Keratinocyte (primary cell): ENCODE measurements at regions not wholly inside any gene's neighbourhood (a gene's known extent, or its start where the extent isn't known, plus 50 kb on each side); places are given as distances from the start of the nearest gene placed in this dataset.

Source experiments
- DNase-seq: peaks from one replicate; pipeline ENCODE4 v3.0.0-alpha.2; 2011; ENCODE audit warnings: low read depth, missing footprints, low spot score
- FAIRE-seq: peaks from 2 replicates; lab custom pipeline; 2011; peaks lifted over from hg19 to GRCh38; lab: Jason Lieb, UNC
- H2AFZ ChIP-seq: 2 replicates; pipeline ENCODE4 v1.6.0; 2012; ENCODE audit warnings: low read length, control low read depth, inconsistent platforms; ENCODE audit not compliant: control insufficient read depth
- H3K27ac ChIP-seq: 2 replicates; pipeline ENCODE4 v1.5.1; 2011; ENCODE audit warnings: low read length; ENCODE audit not compliant: control insufficient read depth, insufficient read depth
- H3K27me3 ChIP-seq: 3 replicates; pipeline ENCODE4 v1.6.0; 2011; ENCODE audit warnings: low read length; ENCODE audit not compliant: control insufficient read depth, insufficient read depth; ENCODE audit errors: extremely low read depth
- H3K36me3 ChIP-seq, 2 experiments: 2 replicates in 1 of 2; 3 replicates in 1 of 2; pipeline ENCODE4 v1.5.1; 2011; ENCODE audit warnings: low read length in 2 of 2, mild to moderate bottlenecking in 1 of 2; ENCODE audit not compliant: control insufficient read depth in 2 of 2, insufficient read depth in 2 of 2; ENCODE audit errors: extremely low read depth in 1 of 2
- H3K4me1 ChIP-seq: 3 replicates; pipeline ENCODE4 v1.5.1; 2011; ENCODE audit warnings: low read length; ENCODE audit not compliant: control insufficient read depth, insufficient read depth; ENCODE audit errors: extremely low read depth
- H3K4me2 ChIP-seq: 3 replicates; pipeline ENCODE4 v1.6.0; 2011; ENCODE audit warnings: low read depth, low read length; ENCODE audit not compliant: control insufficient read depth, insufficient read depth; ENCODE audit errors: extremely low read depth
- H3K4me3 ChIP-seq, 3 experiments: fragments of 200-600 bp in 1 of 3; sonication (generic) in 1 of 3; 2 replicates in 2 of 3; 3 replicates in 1 of 3; pipeline ENCODE4 v1.5.1; 2011 to 2016; ENCODE audit warnings: low read length in 3 of 3, mild to moderate bottlenecking in 3 of 3, control low read depth in 2 of 3, inconsistent platforms in 1 of 3, low read depth in 1 of 3, mixed read lengths in 1 of 3, mixed run types in 1 of 3, moderate library complexity in 1 of 3; ENCODE audit not compliant: control insufficient read depth in 2 of 3, insufficient read depth in 2 of 3; ENCODE audit errors: extremely low read depth in 1 of 3
- H3K79me2 ChIP-seq: 2 replicates; pipeline ENCODE4 v1.6.0; 2012; ENCODE audit warnings: low read length; ENCODE audit not compliant: control insufficient read depth, insufficient read depth
- H3K9ac ChIP-seq: 3 replicates; pipeline ENCODE4 v1.6.0; 2011; ENCODE audit warnings: low read length; ENCODE audit not compliant: control insufficient read depth, insufficient read depth; ENCODE audit errors: extremely low read depth
- H3K9me1 ChIP-seq: 3 replicates; pipeline ENCODE4 v1.6.0; 2011; ENCODE audit warnings: low read length; ENCODE audit not compliant: control insufficient read depth, insufficient read depth; ENCODE audit errors: extremely low read depth
- H3K9me3 ChIP-seq: 2 replicates; pipeline ENCODE4 v1.5.1; 2012; ENCODE audit warnings: low read depth, low read length; ENCODE audit not compliant: control insufficient read depth
- H4K20me1 ChIP-seq: 3 replicates; pipeline ENCODE4 v1.6.0; 2011; ENCODE audit warnings: low read length; ENCODE audit not compliant: control insufficient read depth, insufficient read depth; ENCODE audit errors: extremely low read depth
- EZH2 ChIP-seq: IDR thresholded peaks from one replicate; pipeline ENCODE4 v1.6.1; 2012; ENCODE audit warnings: inconsistent platforms, mild to moderate bottlenecking, low read length, moderate library complexity
- dilution Hi-C: fragments of 300-500 bp; cut with MboI; formaldehyde crosslinking; loops from one replicate; pipeline ENCODE4 v1.7.0; 2020; ENCODE audit warnings: low sequenced_read_pairs; ENCODE audit not compliant: extremely low pct_ligation_motif_present
- TF ChIP-seq, protein P1 (sequence below), 3 experiments: IDR thresholded peaks in 1 of 3; conservative IDR thresholded peaks in 1 of 3; optimal IDR thresholded peaks in 1 of 3; 2 replicates in 2 of 3; 3 replicates in 1 of 3; pipeline versions ENCODE3 to v1.5.1; 2011; ENCODE audit warnings: low read length in 3 of 3, mild to moderate bottlenecking in 3 of 3, moderate library complexity in 2 of 3, control low read depth in 1 of 3, inconsistent platforms in 1 of 3; ENCODE audit not compliant: insufficient read depth in 2 of 3; ENCODE audit errors: extremely low read depth in 1 of 3

DNA sequence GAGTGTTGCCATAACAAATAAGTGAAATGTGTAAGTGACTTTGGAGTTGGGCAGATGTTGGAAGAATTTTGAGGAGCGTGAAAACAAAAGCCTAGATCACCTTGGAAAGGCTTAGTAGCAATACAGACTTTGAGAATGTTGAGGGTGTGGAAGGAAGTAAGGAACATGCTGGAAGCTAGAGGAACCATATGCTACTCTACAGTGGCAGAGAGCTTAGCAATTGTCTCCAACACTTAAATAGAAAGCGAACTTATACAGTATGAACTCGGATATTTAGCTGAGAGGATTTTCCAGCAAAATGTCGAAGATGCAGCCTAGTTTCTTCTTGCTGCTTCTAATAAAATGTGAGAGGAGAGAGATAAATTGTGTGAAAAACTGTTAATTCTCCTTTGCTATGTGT, 271.2 kb downstream of the ADRA2A start:
- no peak overlapping the region for H3K9ac ChIP-seq
- dilution Hi-C loops, result no loop called here
- H3K4me3 ChIP-seq, result no peak overlapping the region
- TF ChIP-seq, protein P1, sequence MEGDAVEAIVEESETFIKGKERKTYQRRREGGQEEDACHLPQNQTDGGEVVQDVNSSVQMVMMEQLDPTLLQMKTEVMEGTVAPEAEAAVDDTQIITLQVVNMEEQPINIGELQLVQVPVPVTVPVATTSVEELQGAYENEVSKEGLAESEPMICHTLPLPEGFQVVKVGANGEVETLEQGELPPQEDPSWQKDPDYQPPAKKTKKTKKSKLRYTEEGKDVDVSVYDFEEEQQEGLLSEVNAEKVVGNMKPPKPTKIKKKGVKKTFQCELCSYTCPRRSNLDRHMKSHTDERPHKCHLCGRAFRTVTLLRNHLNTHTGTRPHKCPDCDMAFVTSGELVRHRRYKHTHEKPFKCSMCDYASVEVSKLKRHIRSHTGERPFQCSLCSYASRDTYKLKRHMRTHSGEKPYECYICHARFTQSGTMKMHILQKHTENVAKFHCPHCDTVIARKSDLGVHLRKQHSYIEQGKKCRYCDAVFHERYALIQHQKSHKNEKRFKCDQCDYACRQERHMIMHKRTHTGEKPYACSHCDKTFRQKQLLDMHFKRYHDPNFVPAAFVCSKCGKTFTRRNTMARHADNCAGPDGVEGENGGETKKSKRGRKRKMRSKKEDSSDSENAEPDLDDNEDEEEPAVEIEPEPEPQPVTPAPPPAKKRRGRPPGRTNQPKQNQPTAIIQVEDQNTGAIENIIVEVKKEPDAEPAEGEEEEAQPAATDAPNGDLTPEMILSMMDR (optimal IDR thresholded peaks at IDR 0.05 in 1 of 3, IDR thresholded peaks at IDR 0.05 in 1 of 3, conservative IDR thresholded peaks at IDR 0.05 in 1 of 3; ENCODE audit: extremely low read depth in 1 of 3, insufficient read depth in 2 of 3, low read length in 3 of 3), result no peak
- no peak for TF ChIP-seq EZH2
- H2AFZ ChIP-seq, result no peak overlapping the region
- H3K9me3 ChIP-seq, result no peaks in the 10 kb centered on the region
- no peaks in the 10 kb centered on the region for H3K36me3 ChIP-seq
- H3K79me2 ChIP-seq, result no peaks in the 10 kb centered on the region
- no peaks in the 10 kb centered on the region for H4K20me1 ChIP-seq
- H3K9me1 ChIP-seq, result no peaks in the 10 kb centered on the region
- DNase-seq (no peak), FAIRE-seq (no peak)
- no peaks in the 10 kb centered on the region for H3K27me3 ChIP-seq
- H3K27ac ChIP-seq, result no peak overlapping the region
- no peak overlapping the region for H3K4me2 ChIP-seq
- no peaks in the 10 kb centered on the region for H3K4me1 ChIP-seq

DNA sequence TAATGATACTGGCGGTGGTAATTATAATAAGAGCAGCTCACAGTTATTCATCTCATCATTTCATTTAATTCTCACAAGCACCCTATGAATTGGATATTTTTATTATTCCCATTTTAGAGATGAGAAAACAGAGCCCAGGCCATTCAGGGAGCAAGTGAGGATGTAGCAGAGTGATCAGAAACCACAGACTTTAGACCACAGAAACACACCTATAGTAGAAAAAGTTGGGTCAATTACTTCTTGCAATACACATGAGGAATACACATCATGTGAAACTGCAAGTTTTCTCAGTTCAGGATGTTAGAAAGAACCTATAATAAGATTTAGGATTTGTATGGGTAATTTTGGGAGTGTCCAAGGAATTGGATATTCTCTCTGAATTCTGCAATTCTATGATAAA, 278.0 kb downstream of the ADRA2A start:
- Histone ChIP-seq H3K36me3 (no peaks in the 10 kb centered on the region), H3K9me1 (no peaks in the 10 kb centered on the region), H4K20me1 (no peaks in the 10 kb centered on the region), H3K4me3 (no peak overlapping the region), H3K4me2 (no peak overlapping the region), H3K9me3 (no peaks in the 10 kb centered on the region), H3K9ac (no peak overlapping the region), H3K79me2 (no peaks in the 10 kb centered on the region), H3K4me1 (no peaks in the 10 kb centered on the region), H2AFZ (no peak overlapping the region), H3K27ac (no peak overlapping the region), H3K27me3 (no peaks in the 10 kb centered on the region)
- TF ChIP-seq, protein P1 (optimal IDR thresholded peaks at IDR 0.05 in 1 of 3, IDR thresholded peaks at IDR 0.05 in 1 of 3, conservative IDR thresholded peaks at IDR 0.05 in 1 of 3; ENCODE audit: extremely low read depth in 1 of 3, insufficient read depth in 2 of 3, low read length in 3 of 3), result no peak
- no peak for TF ChIP-seq EZH2
- FAIRE-seq (no peak), DNase-seq (no peak)
- dilution Hi-C loops, result no loop called here
